ENCODE measurements at regions not wholly inside any gene's neighbourhood (a gene's known extent, or its start where the extent isn't known, plus 50 kb on each side); places are given as distances from the start of the nearest gene placed in this dataset.
A peak's percentile ranks its signal among the peaks of the same experiment; 100 is the strongest.

GRCh38 chr4:104766676-104767075 is 272.0 kb upstream of the CXXC4 start:
- BruUV-seq (replicated peaks): no TSS peak
- Histone ChIP-seq H3K27me3 (replicated peaks; ENCODE audit: insufficient read depth, low read depth, low read length, poor library complexity) (no peaks in the 10 kb centered on the region), H3K4me1 (ENCODE audit: insufficient read depth, low read length, poor library complexity, severe bottlenecking) (no peaks in the 10 kb centered on the region), H3K27ac (ENCODE audit: low read depth, low read length, poor library complexity, severe bottlenecking) (no peak overlapping the region), H3K36me3 (ENCODE audit: insufficient read depth, low read length, poor library complexity, severe bottlenecking) (no peaks in the 10 kb centered on the region), H3K9me3 (ENCODE audit: low read depth, low read length, poor library complexity, severe bottlenecking) (no peaks in the 10 kb centered on the region), H3K4me3 (ENCODE audit: low read depth, low read length, poor library complexity, severe bottlenecking) (no peak overlapping the region)
- TF ChIP-seq CTCF (conservative IDR thresholded peaks at IDR 0.05; ENCODE audit: low read depth, low read length) (no peak), EZH2 (IDR thresholded peaks at IDR 0.05; ENCODE audit: borderline replicate concordance, low read depth, low read length, poor library complexity, severe bottlenecking) (no peak)
- ChIA-PET POLR2A (ENCODE audit: low non-redundant PET) (no interaction called here), CTCF (no interaction called here)
- intact Hi-C loops (cut with micrococcal nuclease; ENCODE audit: unreplicated experiment): no loop called here
- no peak for DNase-seq (ENCODE audit: low spot score)

- TF ChIP-seq CTCF (conservative IDR thresholded peaks at IDR 0.05; ENCODE audit: low read depth, low read length): no peak
- TF ChIP-seq EZH2 (IDR thresholded peaks at IDR 0.05; ENCODE audit: borderline replicate concordance, low read depth, low read length, poor library complexity, severe bottlenecking): no peak
- DNase-seq (ENCODE audit: low spot score): no peak
- Histone ChIP-seq H3K4me3 (ENCODE audit: low read depth, low read length, poor library complexity, severe bottlenecking) (no peak overlapping the region), H3K36me3 (ENCODE audit: insufficient read depth, low read length, poor library complexity, severe bottlenecking) (no peaks in the 10 kb centered on the region), H3K27me3 (replicated peaks; ENCODE audit: insufficient read depth, low read depth, low read length, poor library complexity) (no peaks in the 10 kb centered on the region), H3K9me3 (ENCODE audit: low read depth, low read length, poor library complexity, severe bottlenecking) (no peaks in the 10 kb centered on the region), H3K4me1 (ENCODE audit: insufficient read depth, low read length, poor library complexity, severe bottlenecking) (no peaks in the 10 kb centered on the region), H3K27ac (ENCODE audit: low read depth, low read length, poor library complexity, severe bottlenecking) (no peak overlapping the region)
- intact Hi-C loops (cut with micrococcal nuclease; ENCODE audit: unreplicated experiment): no loop called here
- ChIA-PET CTCF (no interaction called here), POLR2A (ENCODE audit: low non-redundant PET) (no interaction called here)
- BruUV-seq (replicated peaks): no TSS peak
These were observed 278.2 kb upstream of the CXXC4 start for GRCh38 chr4:104772849-104773248.

- TF ChIP-seq EZH2 (IDR thresholded peaks at IDR 0.05; ENCODE audit: borderline replicate concordance, low read depth, low read length, poor library complexity, severe bottlenecking) (no peak), CTCF (conservative IDR thresholded peaks at IDR 0.05; ENCODE audit: low read depth, low read length) (no peak)
- Histone ChIP-seq H3K36me3 (ENCODE audit: insufficient read depth, low read length, poor library complexity, severe bottlenecking) (no peaks in the 10 kb centered on the region), H3K4me1 (ENCODE audit: insufficient read depth, low read length, poor library complexity, severe bottlenecking) (no peaks in the 10 kb centered on the region), H3K4me3 (ENCODE audit: low read depth, low read length, poor library complexity, severe bottlenecking) (no peak overlapping the region), H3K27ac (ENCODE audit: low read depth, low read length, poor library complexity, severe bottlenecking) (no peak overlapping the region), H3K9me3 (ENCODE audit: low read depth, low read length, poor library complexity, severe bottlenecking) (no peaks in the 10 kb centered on the region), H3K27me3 (replicated peaks; ENCODE audit: insufficient read depth, low read depth, low read length, poor library complexity) (no peaks in the 10 kb centered on the region)
- ChIA-PET CTCF (no interaction called here), POLR2A (ENCODE audit: low non-redundant PET) (no interaction called here)
- DNase-seq (ENCODE audit: low spot score): peak; percentile 1
- BruUV-seq (replicated peaks): no TSS peak
- intact Hi-C loops (cut with micrococcal nuclease; ENCODE audit: unreplicated experiment): no loop called here
These were observed 300.7 kb upstream of the CXXC4 start for GRCh38 chr4:104795264-104795939.
